ENCODE measurements at regions not wholly inside any gene's neighbourhood (a gene's known extent, or its start where the extent isn't known, plus 50 kb on each side); places are given as distances from the start of the nearest gene placed in this dataset.
"Not testable (repeated sequence)": the region's sequence is repeated elsewhere in the genome, so short reads cannot be mapped to it uniquely, and the experiment has no call there.

- FAIRE-seq (no peak), DNase-seq (ENCODE audit: insufficient read length, low spot score) (no peak)
- TF ChIP-seq POLR2A (IDR thresholded peaks at IDR 0.05; ENCODE audit: low read depth, low read length) = no peak
These were observed 201.0 kb upstream of the RAI14 start for GRCh38 chr5:34455098-34455497.

GRCh38 chr5:34459908-34460307, 196.2 kb upstream of the RAI14 start:
- no peak for TF ChIP-seq POLR2A (IDR thresholded peaks at IDR 0.05; ENCODE audit: low read depth, low read length)
- no peak for DNase-seq (ENCODE audit: insufficient read length, low spot score)
- no peak for FAIRE-seq

GRCh38 chr5:34460496-34460895, 195.6 kb upstream of the RAI14 start:
- no peak for TF ChIP-seq POLR2A (IDR thresholded peaks at IDR 0.05; ENCODE audit: low read depth, low read length)
- no peak for FAIRE-seq
- no peak for DNase-seq (ENCODE audit: insufficient read length, low spot score)

GRCh38 chr5:34464829-34465228, 191.3 kb upstream of the RAI14 start:
- FAIRE-seq (peak; percentile 6), DNase-seq (ENCODE audit: insufficient read length, low spot score) (no peak)
- TF ChIP-seq POLR2A (IDR thresholded peaks at IDR 0.05; ENCODE audit: low read depth, low read length) = no peak

GRCh38 chr5:34465301-34465700, 190.8 kb upstream of the RAI14 start:
- not testable (repeated sequence) for DNase-seq (ENCODE audit: insufficient read length, low spot score); FAIRE-seq

GRCh38 chr5:34466519-34467388, 189.4 kb upstream of the RAI14 start:
- FAIRE-seq = peak; percentile 50
- not testable (repeated sequence) for DNase-seq (ENCODE audit: insufficient read length, low spot score)

GRCh38 chr5:34467436-34467835, 188.7 kb upstream of the RAI14 start:
- no peak for TF ChIP-seq POLR2A (IDR thresholded peaks at IDR 0.05; ENCODE audit: low read depth, low read length)
- DNase-seq (ENCODE audit: insufficient read length, low spot score) (no peak), FAIRE-seq (no peak)

- not testable (repeated sequence) for FAIRE-seq
These were observed 188.1 kb upstream of the RAI14 start for GRCh38 chr5:34467984-34468383.

GRCh38 chr5:34469971-34470370, 186.2 kb upstream of the RAI14 start:
- DNase-seq (ENCODE audit: insufficient read length, low spot score) = no peak
- no peak for FAIRE-seq
- TF ChIP-seq POLR2A (IDR thresholded peaks at IDR 0.05; ENCODE audit: low read depth, low read length) = no peak

More at GRCh38 chr5:34467984-34468383, 188.1 kb upstream of the RAI14 start:
- not testable (repeated sequence) for DNase-seq (ENCODE audit: insufficient read length, low spot score)

- FAIRE-seq = peak; percentile 95
- DNase-seq (ENCODE audit: insufficient read length, low spot score) = peak; percentile 49
- no peak for TF ChIP-seq POLR2A (IDR thresholded peaks at IDR 0.05; ENCODE audit: low read depth, low read length)
These were observed 181.5 kb upstream of the RAI14 start for GRCh38 chr5:34474573-34475021.

- no peak for TF ChIP-seq POLR2A (IDR thresholded peaks at IDR 0.05; ENCODE audit: low read depth, low read length)
- DNase-seq (ENCODE audit: insufficient read length, low spot score) = no peak
- FAIRE-seq = no peak
These were observed 180.7 kb upstream of the RAI14 start for GRCh38 chr5:34475249-34475966.

GRCh38 chr5:34476941-34477565, 179.1 kb upstream of the RAI14 start:
- FAIRE-seq (no peak), DNase-seq (ENCODE audit: insufficient read length, low spot score) (no peak)
- no peak for TF ChIP-seq POLR2A (IDR thresholded peaks at IDR 0.05; ENCODE audit: low read depth, low read length)

GRCh38 chr5:34480810-34481528, 175.2 kb upstream of the RAI14 start:
- TF ChIP-seq POLR2A (IDR thresholded peaks at IDR 0.05; ENCODE audit: low read depth, low read length) = no peak
- no peak for FAIRE-seq
- no peak for DNase-seq (ENCODE audit: insufficient read length, low spot score)

Measured in H54 (cell line).